Naive B cell (primary cell): ENCODE measurements at regions not wholly inside any gene's neighbourhood (a gene's known extent, or its start where the extent isn't known, plus 50 kb on each side); places are given as distances from the start of the nearest gene placed in this dataset.

Source experiments
- ATAC-seq, 2 donors: fragments of 150-1000 bp; cut with Tn5 transposase; 2 replicates each; pipeline ENCODE4 v1.10.0; 2021; ENCODE audit warnings: low read depth in 2 of 2, mild to moderate bottlenecking in 2 of 2, moderate library complexity in 2 of 2
- DNase-seq: peaks from one replicate; pipeline ENCODE4 v3.0.0; 2022
- H3K27ac Mint-ChIP-seq, 6 donors: one replicate each; pipeline ENCODE4 v1.8.0; 2020 to 2022; ENCODE audit warnings: mild to moderate bottlenecking in 6 of 6, mixed read lengths in 6 of 6, moderate library complexity in 5 of 6, inconsistent platforms in 2 of 6
- H3K27me3 Mint-ChIP-seq, 3 donors: one replicate each; pipeline ENCODE4 v1.8.0; 2021 to 2022; ENCODE audit warnings: mixed read lengths in 3 of 3, mild to moderate bottlenecking in 1 of 3
- H3K36me3 Mint-ChIP-seq, 2 donors: one replicate each; pipeline ENCODE4 v1.8.0; 2020 to 2022; ENCODE audit warnings: mixed read lengths in 2 of 2, inconsistent platforms in 1 of 2, mild to moderate bottlenecking in 1 of 2
- H3K4me1 Mint-ChIP-seq, 3 donors: one replicate each; pipeline ENCODE4 v1.8.0; 2020 to 2022; ENCODE audit warnings: mixed read lengths in 3 of 3, inconsistent platforms in 1 of 3, mild to moderate bottlenecking in 1 of 3, moderate library complexity in 1 of 3
- H3K4me3 Mint-ChIP-seq, 8 donors: one replicate each; pipeline ENCODE4 v1.8.0; 2020 to 2022; ENCODE audit warnings: mild to moderate bottlenecking in 8 of 8, mixed read lengths in 8 of 8, moderate library complexity in 8 of 8, inconsistent platforms in 2 of 8
- H3K9me3 Mint-ChIP-seq, 7 donors: one replicate each; pipeline ENCODE4 v1.8.0; 2020 to 2022; ENCODE audit warnings: mixed read lengths in 7 of 7, mild to moderate bottlenecking in 5 of 7, inconsistent platforms in 2 of 7, moderate library complexity in 1 of 7

- H3K4me1 Mint-ChIP-seq: no peaks in the 10 kb centered on the region
- DNase-seq (no peak), ATAC-seq (no peak)
- H3K27me3 Mint-ChIP-seq: no peaks in the 10 kb centered on the region
- H3K36me3 Mint-ChIP-seq: peaks cover 0 to 10% of the 10 kb centered on the region in 2 donors
- H3K27ac Mint-ChIP-seq: no peak overlapping the region
- H3K4me3 Mint-ChIP-seq: no peak overlapping the region
- peaks cover 3 to 26% (median 16%) of the 10 kb centered on the region in 7 donors for H3K9me3 Mint-ChIP-seq
Observed at GRCh38 chr14:80446356-80446755, 235.1 kb upstream of the DIO2 start.

GRCh38 chr14:80445605-80446004 is 234.3 kb upstream of the DIO2 start:
- H3K27ac Mint-ChIP-seq: no peak overlapping the region
- no peaks in the 10 kb centered on the region for H3K27me3 Mint-ChIP-seq
- H3K36me3 Mint-ChIP-seq: peaks cover 0 to 8% of the 10 kb centered on the region in 2 donors
- H3K4me3 Mint-ChIP-seq: no peak overlapping the region
- H3K4me1 Mint-ChIP-seq: no peaks in the 10 kb centered on the region
- peaks cover 5 to 19% (median 15%) of the 10 kb centered on the region in 7 donors for H3K9me3 Mint-ChIP-seq
- ATAC-seq: no peak
- DNase-seq: no peak

- Mint-ChIP-seq H3K9me3 (peaks cover 12 to 24% (median 18%) of the 10 kb centered on the region in 7 donors), H3K36me3 (peaks cover 0 to 12% of the 10 kb centered on the region in 2 donors), H3K4me1 (no peaks in the 10 kb centered on the region), H3K4me3 (no peak overlapping the region), H3K27me3 (no peaks in the 10 kb centered on the region), H3K27ac (no peak overlapping the region)
- ATAC-seq (no peak), DNase-seq (no peak)
Observed at GRCh38 chr14:80434574-80435321, 223.4 kb upstream of the DIO2 start.

GRCh38 chr14:80433811-80434210 is 222.5 kb upstream of the DIO2 start:
- H3K9me3 Mint-ChIP-seq: peaks cover 6 to 16% (median 11%) of the 10 kb centered on the region in 7 donors
- ATAC-seq (no peak), DNase-seq (no peak)
- no peak overlapping the region for H3K4me3 Mint-ChIP-seq
- peaks cover 0 to 3% of the 10 kb centered on the region in 2 donors for H3K36me3 Mint-ChIP-seq
- H3K27ac Mint-ChIP-seq: no peak overlapping the region
- H3K27me3 Mint-ChIP-seq: no peaks in the 10 kb centered on the region
- H3K4me1 Mint-ChIP-seq: no peaks in the 10 kb centered on the region

- DNase-seq: no peak
- Mint-ChIP-seq H3K27me3 (no peaks in the 10 kb centered on the region), H3K4me1 (no peaks in the 10 kb centered on the region), H3K36me3 (no peaks in the 10 kb centered on the region), H3K9me3 (peaks cover 0 to 3% (median 1%) of the 10 kb centered on the region in 7 donors), H3K27ac (no peak overlapping the region), H3K4me3 (no peak overlapping the region)
- ATAC-seq: no peak
Observed at GRCh38 chr14:80428671-80429070, 217.4 kb upstream of the DIO2 start.

- Mint-ChIP-seq H3K4me1 (no peaks in the 10 kb centered on the region), H3K27ac (no peak overlapping the region), H3K36me3 (no peaks in the 10 kb centered on the region), H3K27me3 (no peaks in the 10 kb centered on the region), H3K4me3 (no peak overlapping the region), H3K9me3 (peaks cover 0 to 3% (median 1%) of the 10 kb centered on the region in 7 donors)
- DNase-seq (no peak), ATAC-seq (no peak)
Observed at GRCh38 chr14:80428171-80428570, 216.9 kb upstream of the DIO2 start.

GRCh38 chr14:80427101-80427500 is 215.8 kb upstream of the DIO2 start:
- DNase-seq (no peak), ATAC-seq (no peak)
- H3K4me1 Mint-ChIP-seq: no peaks in the 10 kb centered on the region

GRCh38 chr14:80426683-80427082 is 215.4 kb upstream of the DIO2 start:
- ATAC-seq (no peak), DNase-seq (no peak)
- Mint-ChIP-seq H3K27me3 (no peaks in the 10 kb centered on the region), H3K36me3 (no peaks in the 10 kb centered on the region), H3K9me3 (peaks cover 0 to 3% (median 1%) of the 10 kb centered on the region in 7 donors), H3K4me3 (no peak overlapping the region), H3K4me1 (no peaks in the 10 kb centered on the region), H3K27ac (no peak overlapping the region)

More at GRCh38 chr14:80427101-80427500, 215.8 kb upstream of the DIO2 start:
- peaks cover 0 to 3% (median 1%) of the 10 kb centered on the region in 7 donors for H3K9me3 Mint-ChIP-seq
- H3K4me3 Mint-ChIP-seq: no peak overlapping the region
- H3K36me3 Mint-ChIP-seq: no peaks in the 10 kb centered on the region
- no peaks in the 10 kb centered on the region for H3K27me3 Mint-ChIP-seq
- no peak overlapping the region for H3K27ac Mint-ChIP-seq

- ATAC-seq (no peak), DNase-seq (no peak)
- Mint-ChIP-seq H3K27me3 (no peaks in the 10 kb centered on the region), H3K36me3 (no peaks in the 10 kb centered on the region), H3K4me3 (no peak overlapping the region), H3K9me3 (peaks cover 0 to 2% (median 0%) of the 10 kb centered on the region in 7 donors), H3K27ac (no peak overlapping the region), H3K4me1 (no peaks in the 10 kb centered on the region)
Observed at GRCh38 chr14:80425686-80426085, 214.4 kb upstream of the DIO2 start.

- H3K36me3 Mint-ChIP-seq: no peaks in the 10 kb centered on the region
- H3K4me3 Mint-ChIP-seq: no peak overlapping the region
- DNase-seq (no peak), ATAC-seq (no peak)
- H3K27me3 Mint-ChIP-seq: no peaks in the 10 kb centered on the region
- peaks cover 0 to 4% (median 0%) of the 10 kb centered on the region in 7 donors for H3K9me3 Mint-ChIP-seq
- no peak overlapping the region for H3K27ac Mint-ChIP-seq
- H3K4me1 Mint-ChIP-seq: no peaks in the 10 kb centered on the region
Observed at GRCh38 chr14:80419769-80420168, 208.5 kb upstream of the DIO2 start.

GRCh38 chr14:80419345-80419744 is 208.0 kb upstream of the DIO2 start:
- peaks cover 0 to 4% (median 0%) of the 10 kb centered on the region in 7 donors for H3K9me3 Mint-ChIP-seq
- no peak overlapping the region for H3K27ac Mint-ChIP-seq
- no peaks in the 10 kb centered on the region for H3K36me3 Mint-ChIP-seq
- ATAC-seq (no peak), DNase-seq (no peak)
- H3K27me3 Mint-ChIP-seq: no peaks in the 10 kb centered on the region
- H3K4me1 Mint-ChIP-seq: no peaks in the 10 kb centered on the region
- H3K4me3 Mint-ChIP-seq: no peak overlapping the region

- ATAC-seq: no peak
- Mint-ChIP-seq H3K27ac (no peak overlapping the region), H3K36me3 (no peaks in the 10 kb centered on the region), H3K4me1 (no peaks in the 10 kb centered on the region), H3K27me3 (no peaks in the 10 kb centered on the region), H3K9me3 (peaks cover 0 to 4% (median 0%) of the 10 kb centered on the region in 7 donors), H3K4me3 (no peak overlapping the region)
- DNase-seq: no peak
Observed at GRCh38 chr14:80415636-80416035, 204.3 kb upstream of the DIO2 start.

- ATAC-seq: no peak
Observed at GRCh38 chr14:80414080-80414479, 202.8 kb upstream of the DIO2 start.

GRCh38 chr14:80404413-80404812 is 193.1 kb upstream of the DIO2 start:
- H3K4me1 Mint-ChIP-seq: no peaks in the 10 kb centered on the region
- H3K9me3 Mint-ChIP-seq: peaks cover 0 to 10% (median 2%) of the 10 kb centered on the region in 7 donors
- no peaks in the 10 kb centered on the region for H3K36me3 Mint-ChIP-seq
- no peaks in the 10 kb centered on the region for H3K27me3 Mint-ChIP-seq
- ATAC-seq (no peak), DNase-seq (no peak)
- no peak overlapping the region for H3K4me3 Mint-ChIP-seq
- no peak overlapping the region for H3K27ac Mint-ChIP-seq

More at GRCh38 chr14:80414080-80414479, 202.8 kb upstream of the DIO2 start:
- Mint-ChIP-seq H3K4me3 (no peak overlapping the region), H3K27me3 (no peaks in the 10 kb centered on the region), H3K27ac (no peak overlapping the region), H3K9me3 (peaks cover 0 to 5% (median 2%) of the 10 kb centered on the region in 7 donors), H3K36me3 (no peaks in the 10 kb centered on the region), H3K4me1 (no peaks in the 10 kb centered on the region)
- no peak for DNase-seq
